ENCODE measurements at regions not wholly inside any gene's neighbourhood (a gene's known extent, or its start where the extent isn't known, plus 50 kb on each side); places are given as distances from the start of the nearest gene placed in this dataset.

DNA sequence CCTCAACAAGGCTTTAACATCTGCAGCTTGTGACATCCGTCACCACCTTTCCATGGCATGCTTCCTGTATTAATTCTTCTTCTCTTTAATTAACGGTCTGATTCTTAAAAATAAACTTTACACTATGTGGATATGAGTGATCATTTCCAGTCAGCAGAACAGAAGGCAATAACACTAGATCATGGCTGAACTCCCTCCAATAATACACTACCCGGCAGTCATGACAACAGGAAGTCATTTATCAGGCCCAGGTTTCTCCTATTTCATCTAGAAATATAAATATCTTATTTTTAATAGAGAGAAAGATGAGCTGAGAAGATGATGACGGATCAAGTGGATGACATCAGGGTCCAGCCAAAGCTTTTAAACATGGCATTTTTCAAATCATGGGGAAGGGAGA is 792.2 kb downstream of the SLC4A3 start:
- intact Hi-C loops (cut with DNase I): no loop called here
- no peaks in the 10 kb centered on the region for H3K27me3 ChIP-seq
- no peaks in the 10 kb centered on the region for H3K4me1 ChIP-seq
- no peaks in the 10 kb centered on the region for H3K9me3 ChIP-seq
- H3K36me3 ChIP-seq: no peaks in the 10 kb centered on the region
- no peak overlapping the region for H3K4me3 ChIP-seq
- no peak overlapping the region for H3K27ac ChIP-seq
- TF ChIP-seq, protein P1, sequence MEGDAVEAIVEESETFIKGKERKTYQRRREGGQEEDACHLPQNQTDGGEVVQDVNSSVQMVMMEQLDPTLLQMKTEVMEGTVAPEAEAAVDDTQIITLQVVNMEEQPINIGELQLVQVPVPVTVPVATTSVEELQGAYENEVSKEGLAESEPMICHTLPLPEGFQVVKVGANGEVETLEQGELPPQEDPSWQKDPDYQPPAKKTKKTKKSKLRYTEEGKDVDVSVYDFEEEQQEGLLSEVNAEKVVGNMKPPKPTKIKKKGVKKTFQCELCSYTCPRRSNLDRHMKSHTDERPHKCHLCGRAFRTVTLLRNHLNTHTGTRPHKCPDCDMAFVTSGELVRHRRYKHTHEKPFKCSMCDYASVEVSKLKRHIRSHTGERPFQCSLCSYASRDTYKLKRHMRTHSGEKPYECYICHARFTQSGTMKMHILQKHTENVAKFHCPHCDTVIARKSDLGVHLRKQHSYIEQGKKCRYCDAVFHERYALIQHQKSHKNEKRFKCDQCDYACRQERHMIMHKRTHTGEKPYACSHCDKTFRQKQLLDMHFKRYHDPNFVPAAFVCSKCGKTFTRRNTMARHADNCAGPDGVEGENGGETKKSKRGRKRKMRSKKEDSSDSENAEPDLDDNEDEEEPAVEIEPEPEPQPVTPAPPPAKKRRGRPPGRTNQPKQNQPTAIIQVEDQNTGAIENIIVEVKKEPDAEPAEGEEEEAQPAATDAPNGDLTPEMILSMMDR (IDR thresholded peaks at IDR 0.05): no peak
- TF ChIP-seq POLR2A (IDR thresholded peaks at IDR 0.05) (no peak), POLR2AphosphoS5 (IDR thresholded peaks at IDR 0.05; ENCODE audit: insufficient read depth in 1 of 2, low read depth in 1 of 2) (no peak)
- DNase-seq (ENCODE audit: extremely low spot score in 2 of 2): no peak

DNA sequence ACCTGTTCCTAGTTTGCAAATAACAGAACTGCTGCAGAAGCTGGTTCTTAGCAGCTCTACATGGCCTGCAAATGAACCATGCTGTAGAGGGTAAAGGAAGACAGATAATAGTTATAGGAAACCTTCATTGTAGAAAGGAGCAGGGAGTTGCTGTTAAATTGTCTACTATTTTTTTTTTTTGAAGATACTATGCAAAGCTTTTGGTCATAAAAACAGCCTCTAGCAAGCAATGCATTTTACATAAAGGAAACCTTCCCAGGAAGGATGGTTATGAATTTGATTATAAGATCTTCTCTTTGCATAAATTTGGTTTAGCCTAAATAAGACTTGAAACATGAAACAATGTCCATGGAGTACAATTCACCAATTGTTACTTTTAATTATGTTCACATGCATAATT is 793.4 kb downstream of the SLC4A3 start:
- no peaks in the 10 kb centered on the region for H3K27me3 ChIP-seq
- no peaks in the 10 kb centered on the region for H3K9me3 ChIP-seq
- intact Hi-C loops (cut with DNase I): no loop called here
- no peaks in the 10 kb centered on the region for H3K4me1 ChIP-seq
- TF ChIP-seq POLR2A (IDR thresholded peaks at IDR 0.05): no peak
- no peak for TF ChIP-seq POLR2AphosphoS5 (IDR thresholded peaks at IDR 0.05; ENCODE audit: insufficient read depth in 1 of 2, low read depth in 1 of 2)
- TF ChIP-seq, protein P1 (IDR thresholded peaks at IDR 0.05): no peak
- DNase-seq (ENCODE audit: extremely low spot score in 2 of 2): no peak
- H3K27ac ChIP-seq: no peak overlapping the region
- no peaks in the 10 kb centered on the region for H3K36me3 ChIP-seq
- H3K4me3 ChIP-seq: no peak overlapping the region

DNA sequence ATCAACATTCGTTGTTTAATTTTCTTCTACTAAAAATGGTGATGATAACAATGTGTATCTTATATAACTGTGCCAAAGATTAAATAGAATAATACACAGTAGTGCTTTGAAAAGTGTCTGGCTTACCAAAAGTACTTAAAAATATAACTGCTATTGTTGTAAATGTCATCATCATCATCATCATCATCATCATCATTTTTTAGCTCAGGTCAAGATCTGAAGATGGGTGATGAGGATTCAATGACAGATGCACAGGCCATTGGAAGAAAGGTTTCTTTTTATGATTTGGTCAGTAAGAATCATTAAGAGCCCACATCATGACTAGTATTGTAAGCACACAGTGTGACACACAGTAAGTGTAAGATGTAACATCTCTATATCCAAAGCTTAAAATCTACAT is 795.2 kb downstream of the SLC4A3 start:
- no peak for DNase-seq (ENCODE audit: extremely low spot score in 2 of 2)
- H3K4me1 ChIP-seq: no peaks in the 10 kb centered on the region
- no peaks in the 10 kb centered on the region for H3K9me3 ChIP-seq
- no peak overlapping the region for H3K27ac ChIP-seq
- intact Hi-C loops (cut with DNase I): no loop called here
- TF ChIP-seq POLR2A (IDR thresholded peaks at IDR 0.05) (no peak), POLR2AphosphoS5 (IDR thresholded peaks at IDR 0.05; ENCODE audit: insufficient read depth in 1 of 2, low read depth in 1 of 2) (no peak)
- TF ChIP-seq, protein P1 (IDR thresholded peaks at IDR 0.05): no peak
- H3K4me3 ChIP-seq: no peak overlapping the region
- H3K27me3 ChIP-seq: no peaks in the 10 kb centered on the region
- no peaks in the 10 kb centered on the region for H3K36me3 ChIP-seq

DNA sequence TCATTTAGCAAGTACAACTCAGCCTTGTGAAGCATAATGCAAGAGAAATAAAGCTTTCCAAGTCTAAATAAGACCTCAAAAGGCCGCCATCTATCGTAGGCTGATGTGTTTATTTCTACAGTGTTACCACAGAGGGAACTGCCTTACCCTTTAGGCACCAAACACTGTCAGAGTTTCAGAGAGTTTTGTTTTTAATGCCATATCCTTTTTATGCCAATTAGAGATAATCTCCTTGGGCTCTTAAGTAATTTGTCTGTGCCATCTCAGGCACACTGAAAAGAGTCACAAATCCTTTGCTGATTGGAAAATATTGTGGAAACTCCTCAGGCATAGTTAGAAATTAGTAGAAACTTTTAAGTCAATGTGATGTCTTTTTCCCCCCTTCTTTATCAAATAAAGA is 797.1 kb downstream of the SLC4A3 start:
- Histone ChIP-seq H3K4me1 (no peaks in the 10 kb centered on the region), H3K27me3 (no peaks in the 10 kb centered on the region), H3K9me3 (no peaks in the 10 kb centered on the region), H3K27ac (no peak overlapping the region), H3K36me3 (no peaks in the 10 kb centered on the region), H3K4me3 (no peak overlapping the region)
- intact Hi-C loops (cut with DNase I): no loop called here
- no peak for DNase-seq (ENCODE audit: extremely low spot score in 2 of 2)
- no peak for TF ChIP-seq POLR2AphosphoS5 (IDR thresholded peaks at IDR 0.05; ENCODE audit: insufficient read depth in 1 of 2, low read depth in 1 of 2)
- no peak for TF ChIP-seq POLR2A (IDR thresholded peaks at IDR 0.05)
- TF ChIP-seq, protein P1 (IDR thresholded peaks at IDR 0.05): no peak

DNA sequence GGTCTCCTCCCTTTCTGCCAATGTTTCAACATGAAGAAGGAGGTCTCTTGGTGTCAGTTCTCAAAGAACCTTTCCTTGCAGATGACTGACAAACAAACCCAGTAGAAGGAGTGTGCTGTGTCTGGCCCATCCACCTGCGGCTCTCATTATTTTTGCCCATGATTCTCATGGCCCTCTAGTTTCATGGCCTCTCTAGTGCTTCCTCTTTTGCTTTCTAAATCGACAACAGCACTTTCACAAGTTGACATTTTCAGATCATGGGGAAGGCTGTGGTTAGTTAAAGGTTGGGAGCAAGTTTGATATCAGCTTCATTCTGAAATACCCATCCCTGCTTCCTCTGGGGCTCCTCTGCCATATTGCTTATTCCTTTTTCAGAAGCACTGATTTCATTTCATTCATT is 805.2 kb downstream of the SLC4A3 start:
- no peaks in the 10 kb centered on the region for H3K36me3 ChIP-seq
- H3K27me3 ChIP-seq: no peaks in the 10 kb centered on the region
- TF ChIP-seq POLR2AphosphoS5 (IDR thresholded peaks at IDR 0.05; ENCODE audit: insufficient read depth in 1 of 2, low read depth in 1 of 2) (no peak), POLR2A (IDR thresholded peaks at IDR 0.05) (no peak)
- TF ChIP-seq, protein P1 (IDR thresholded peaks at IDR 0.05): no peak
- no peaks in the 10 kb centered on the region for H3K4me1 ChIP-seq
- H3K4me3 ChIP-seq: no peak overlapping the region
- H3K9me3 ChIP-seq: no peaks in the 10 kb centered on the region
- intact Hi-C loops (cut with DNase I): no loop called here
- no peak overlapping the region for H3K27ac ChIP-seq
- DNase-seq (ENCODE audit: extremely low spot score in 2 of 2): no peak
